ENCODE measurements at regions not wholly inside any gene's neighbourhood (a gene's known extent, or its start where the extent isn't known, plus 50 kb on each side); places are given as distances from the start of the nearest gene placed in this dataset.

- no peak for TF ChIP-seq CTCF (IDR thresholded peaks at IDR 0.05; ENCODE audit: insufficient read depth, low read depth, low read length, missing control alignments)
- no peak overlapping the region for H3K4me3 ChIP-seq (ENCODE audit: low read depth, low read length)
- DNase-seq (ENCODE audit: low read depth), result no peak
These were observed 308.7 kb downstream of the GBA3 start for GRCh38 chr4:23001478-23001877.

GRCh38 chr4:22999419-22999818 is 306.7 kb downstream of the GBA3 start:
- no peak for DNase-seq (ENCODE audit: low read depth)
- TF ChIP-seq CTCF (IDR thresholded peaks at IDR 0.05; ENCODE audit: insufficient read depth, low read depth, low read length, missing control alignments), result no peak
- H3K4me3 ChIP-seq (ENCODE audit: low read depth, low read length), result no peak overlapping the region

GRCh38 chr4:22997358-22998224 is 304.9 kb downstream of the GBA3 start:
- no peak overlapping the region for H3K4me3 ChIP-seq (ENCODE audit: low read depth, low read length)
- no peak for DNase-seq (ENCODE audit: low read depth)
- no peak for TF ChIP-seq CTCF (IDR thresholded peaks at IDR 0.05; ENCODE audit: insufficient read depth, low read depth, low read length, missing control alignments)

GRCh38 chr4:22991576-22991975 is 298.8 kb downstream of the GBA3 start:
- H3K4me3 ChIP-seq (ENCODE audit: low read depth, low read length), result no peak overlapping the region

GRCh38 chr4:22988526-22988925 is 295.8 kb downstream of the GBA3 start:
- no peak for DNase-seq (ENCODE audit: low read depth)
- TF ChIP-seq CTCF (IDR thresholded peaks at IDR 0.05; ENCODE audit: insufficient read depth, low read depth, low read length, missing control alignments), result no peak
- no peak overlapping the region for H3K4me3 ChIP-seq (ENCODE audit: low read depth, low read length)

More at GRCh38 chr4:22991576-22991975, 298.8 kb downstream of the GBA3 start:
- TF ChIP-seq CTCF (IDR thresholded peaks at IDR 0.05; ENCODE audit: insufficient read depth, low read depth, low read length, missing control alignments), result no peak
- DNase-seq (ENCODE audit: low read depth), result no peak

- TF ChIP-seq CTCF (IDR thresholded peaks at IDR 0.05; ENCODE audit: insufficient read depth, low read depth, low read length, missing control alignments), result no peak
- DNase-seq (ENCODE audit: low read depth), result no peak
These were observed 295.1 kb downstream of the GBA3 start for GRCh38 chr4:22987870-22988269.

GRCh38 chr4:22986881-22987280 is 294.1 kb downstream of the GBA3 start:
- no peak for TF ChIP-seq CTCF (IDR thresholded peaks at IDR 0.05; ENCODE audit: insufficient read depth, low read depth, low read length, missing control alignments)
- DNase-seq (ENCODE audit: low read depth), result no peak

More at GRCh38 chr4:22987870-22988269, 295.1 kb downstream of the GBA3 start:
- no peak overlapping the region for H3K4me3 ChIP-seq (ENCODE audit: low read depth, low read length)

More at GRCh38 chr4:22986881-22987280, 294.1 kb downstream of the GBA3 start:
- H3K4me3 ChIP-seq (ENCODE audit: low read depth, low read length), result no peak overlapping the region

All from GM12865 (cell line).